ENCODE measurements at regions not wholly inside any gene's neighbourhood (a gene's known extent, or its start where the extent isn't known, plus 50 kb on each side); places are given as distances from the start of the nearest gene placed in this dataset.

- Histone ChIP-seq H3K27me3 (ENCODE audit: insufficient read depth, low read length, poor library complexity, severe bottlenecking) (no peaks in the 10 kb centered on the region), H3K4me1 (ENCODE audit: insufficient read depth, low read length) (no peaks in the 10 kb centered on the region), H3K27ac (ENCODE audit: low read depth, low read length) (no peak overlapping the region), H3K9me3 (ENCODE audit: low read length) (no peaks in the 10 kb centered on the region), H3K4me3 (ENCODE audit: low read length) (no peak overlapping the region), H3K36me3 (ENCODE audit: insufficient read depth, low read length) (no peaks in the 10 kb centered on the region)
- no peaks in the 10 kb centered on the region for H3K4me1 Mint-ChIP-seq
- CTCF ChIA-PET, result no interaction called here
- H3K36me3 Mint-ChIP-seq, result no peaks in the 10 kb centered on the region
- POLR2A ChIA-PET, result no interaction called here
- no peak overlapping the region for H3K4me3 Mint-ChIP-seq
- peaks cover 0 to 10% (median 2%) of the 10 kb centered on the region in 5 donors for H3K9me3 Mint-ChIP-seq
- no peak for DNase-seq
- H3K27me3 Mint-ChIP-seq, result no peaks in the 10 kb centered on the region
- H3K27ac Mint-ChIP-seq, result no peak overlapping the region
Measured at GRCh38 chr9:78640728-78641127, 343.8 kb downstream of the PSAT1 start.

GRCh38 chr9:78644359-78644758 lies 347.4 kb downstream of the PSAT1 start:
- Histone ChIP-seq H3K36me3 (ENCODE audit: insufficient read depth, low read length) (no peaks in the 10 kb centered on the region), H3K4me3 (ENCODE audit: low read length) (no peak overlapping the region), H3K9me3 (ENCODE audit: low read length) (no peaks in the 10 kb centered on the region), H3K4me1 (ENCODE audit: insufficient read depth, low read length) (no peaks in the 10 kb centered on the region), H3K27ac (ENCODE audit: low read depth, low read length) (no peak overlapping the region), H3K27me3 (ENCODE audit: insufficient read depth, low read length, poor library complexity, severe bottlenecking) (no peaks in the 10 kb centered on the region)
- no peak for DNase-seq
- no peak overlapping the region for H3K27ac Mint-ChIP-seq
- H3K9me3 Mint-ChIP-seq, result peaks cover 2 to 11% (median 8%) of the 10 kb centered on the region in 5 donors
- H3K27me3 Mint-ChIP-seq, result no peaks in the 10 kb centered on the region
- no peaks in the 10 kb centered on the region for H3K36me3 Mint-ChIP-seq
- ChIA-PET CTCF (no interaction called here), POLR2A (no interaction called here)
- no peaks in the 10 kb centered on the region for H3K4me1 Mint-ChIP-seq
- H3K4me3 Mint-ChIP-seq, result no peak overlapping the region

- Mint-ChIP-seq H3K4me3 (no peak overlapping the region), H3K27me3 (no peaks in the 10 kb centered on the region), H3K9me3 (peaks cover 0 to 16% (median 0%) of the 10 kb centered on the region in 5 donors), H3K36me3 (no peaks in the 10 kb centered on the region), H3K4me1 (no peaks in the 10 kb centered on the region), H3K27ac (no peak overlapping the region)
- DNase-seq, result no peak
- Histone ChIP-seq H3K4me3 (ENCODE audit: low read length) (no peak overlapping the region), H3K4me1 (ENCODE audit: insufficient read depth, low read length) (no peaks in the 10 kb centered on the region), H3K36me3 (ENCODE audit: insufficient read depth, low read length) (no peaks in the 10 kb centered on the region), H3K9me3 (ENCODE audit: low read length) (no peaks in the 10 kb centered on the region), H3K27me3 (ENCODE audit: insufficient read depth, low read length, poor library complexity, severe bottlenecking) (no peaks in the 10 kb centered on the region), H3K27ac (ENCODE audit: low read depth, low read length) (no peak overlapping the region)
- ChIA-PET CTCF (no interaction called here), POLR2A (no interaction called here)
Measured at GRCh38 chr9:78654324-78654723, 357.4 kb downstream of the PSAT1 start.

GRCh38 chr9:78663369-78663768 lies 366.4 kb downstream of the PSAT1 start:
- POLR2A ChIA-PET, result no interaction called here
- Histone ChIP-seq H3K9me3 (ENCODE audit: low read length) (no peaks in the 10 kb centered on the region), H3K4me1 (ENCODE audit: insufficient read depth, low read length) (no peaks in the 10 kb centered on the region), H3K27me3 (ENCODE audit: insufficient read depth, low read length, poor library complexity, severe bottlenecking) (no peaks in the 10 kb centered on the region), H3K36me3 (ENCODE audit: insufficient read depth, low read length) (no peaks in the 10 kb centered on the region), H3K4me3 (ENCODE audit: low read length) (no peak overlapping the region), H3K27ac (ENCODE audit: low read depth, low read length) (no peak overlapping the region)
- Mint-ChIP-seq H3K36me3 (no peaks in the 10 kb centered on the region), H3K4me1 (no peaks in the 10 kb centered on the region), H3K4me3 (no peak overlapping the region), H3K27ac (no peak overlapping the region), H3K27me3 (no peaks in the 10 kb centered on the region), H3K9me3 (peaks cover 0 to 8% (median 2%) of the 10 kb centered on the region in 5 donors)
- DNase-seq, result no peak
- CTCF ChIA-PET, result no interaction called here

- Mint-ChIP-seq H3K27me3 (no peaks in the 10 kb centered on the region), H3K36me3 (no peaks in the 10 kb centered on the region), H3K4me1 (no peaks in the 10 kb centered on the region), H3K4me3 (no peak overlapping the region), H3K9me3 (peaks cover 2 to 9% (median 8%) of the 10 kb centered on the region in 5 donors), H3K27ac (no peak overlapping the region)
- no peak for DNase-seq
- ChIA-PET POLR2A (no interaction called here), CTCF (no interaction called here)
- Histone ChIP-seq H3K4me1 (ENCODE audit: insufficient read depth, low read length) (no peaks in the 10 kb centered on the region), H3K4me3 (ENCODE audit: low read length) (no peak overlapping the region), H3K36me3 (ENCODE audit: insufficient read depth, low read length) (no peaks in the 10 kb centered on the region), H3K27me3 (ENCODE audit: insufficient read depth, low read length, poor library complexity, severe bottlenecking) (no peaks in the 10 kb centered on the region), H3K27ac (ENCODE audit: low read depth, low read length) (no peak overlapping the region), H3K9me3 (ENCODE audit: low read length) (no peaks in the 10 kb centered on the region)
Measured at GRCh38 chr9:78664370-78664769, 367.4 kb downstream of the PSAT1 start.

GRCh38 chr9:78666818-78667414 lies 370.0 kb downstream of the PSAT1 start:
- CTCF ChIA-PET, result no interaction called here
- Histone ChIP-seq H3K27me3 (ENCODE audit: insufficient read depth, low read length, poor library complexity, severe bottlenecking) (no peaks in the 10 kb centered on the region), H3K4me3 (ENCODE audit: low read length) (no peak overlapping the region), H3K9me3 (ENCODE audit: low read length) (no peaks in the 10 kb centered on the region), H3K4me1 (ENCODE audit: insufficient read depth, low read length) (no peaks in the 10 kb centered on the region), H3K27ac (ENCODE audit: low read depth, low read length) (no peak overlapping the region), H3K36me3 (ENCODE audit: insufficient read depth, low read length) (no peaks in the 10 kb centered on the region)
- no peak for DNase-seq
- peaks cover 2 to 9% (median 3%) of the 10 kb centered on the region in 5 donors for H3K9me3 Mint-ChIP-seq
- no peaks in the 10 kb centered on the region for H3K36me3 Mint-ChIP-seq
- H3K27me3 Mint-ChIP-seq, result no peaks in the 10 kb centered on the region
- H3K4me1 Mint-ChIP-seq, result no peaks in the 10 kb centered on the region
- H3K27ac Mint-ChIP-seq, result no peak overlapping the region
- H3K4me3 Mint-ChIP-seq, result no peak overlapping the region
- POLR2A ChIA-PET, result no interaction called here

GRCh38 chr9:78668148-78668832 lies 371.4 kb downstream of the PSAT1 start:
- CTCF ChIA-PET, result no interaction called here
- Histone ChIP-seq H3K27ac (ENCODE audit: low read depth, low read length) (no peak overlapping the region), H3K27me3 (ENCODE audit: insufficient read depth, low read length, poor library complexity, severe bottlenecking) (no peaks in the 10 kb centered on the region), H3K4me3 (ENCODE audit: low read length) (no peak overlapping the region), H3K36me3 (ENCODE audit: insufficient read depth, low read length) (no peaks in the 10 kb centered on the region), H3K4me1 (ENCODE audit: insufficient read depth, low read length) (no peaks in the 10 kb centered on the region), H3K9me3 (ENCODE audit: low read length) (no peaks in the 10 kb centered on the region)
- Mint-ChIP-seq H3K4me3 (no peak overlapping the region), H3K36me3 (no peaks in the 10 kb centered on the region), H3K27me3 (no peaks in the 10 kb centered on the region), H3K4me1 (no peaks in the 10 kb centered on the region), H3K27ac (peak overlapping the region in 1 of 8 donors; percentile 80), H3K9me3 (peaks cover 2 to 9% (median 3%) of the 10 kb centered on the region in 5 donors)
- no peak for DNase-seq
- POLR2A ChIA-PET, result no interaction called here

- no peaks in the 10 kb centered on the region for H3K27me3 Mint-ChIP-seq
- CTCF ChIA-PET, result no interaction called here
- Histone ChIP-seq H3K27me3 (ENCODE audit: insufficient read depth, low read length, poor library complexity, severe bottlenecking) (no peaks in the 10 kb centered on the region), H3K27ac (ENCODE audit: low read depth, low read length) (no peak overlapping the region), H3K4me1 (ENCODE audit: insufficient read depth, low read length) (no peaks in the 10 kb centered on the region), H3K9me3 (ENCODE audit: low read length) (no peaks in the 10 kb centered on the region), H3K36me3 (ENCODE audit: insufficient read depth, low read length) (no peaks in the 10 kb centered on the region), H3K4me3 (ENCODE audit: low read length) (no peak overlapping the region)
- H3K36me3 Mint-ChIP-seq, result no peaks in the 10 kb centered on the region
- H3K4me1 Mint-ChIP-seq, result no peaks in the 10 kb centered on the region
- H3K27ac Mint-ChIP-seq, result no peak overlapping the region
- POLR2A ChIA-PET, result no interaction called here
- H3K9me3 Mint-ChIP-seq, result peaks cover under 1 to 9% (median 3%) of the 10 kb centered on the region in 5 donors
- DNase-seq, result no peak
- no peak overlapping the region for H3K4me3 Mint-ChIP-seq
Measured at GRCh38 chr9:78669591-78669990, 372.7 kb downstream of the PSAT1 start.
